Type B pancreatic cell (in vitro differentiated cells): ENCODE measurements at regions not wholly inside any gene's neighbourhood (a gene's known extent, or its start where the extent isn't known, plus 50 kb on each side); places are given as distances from the start of the nearest gene placed in this dataset.

Experiments
- DNase-seq: peaks from one replicate; pipeline ENCODE4 v3.0.0; 2021; ENCODE audit warnings: mixed read lengths; ENCODE audit not compliant: unreplicated experiment; ENCODE audit errors: extremely low spot score
- H3K27ac Mint-ChIP-seq: 2 replicates; pipeline ENCODE4 v1.8.0; 2021; ENCODE audit warnings: mild to moderate bottlenecking, mixed read lengths
- H3K27me3 Mint-ChIP-seq: 2 replicates; pipeline ENCODE4 v1.8.0; 2021; ENCODE audit warnings: mixed read lengths
- H3K36me3 Mint-ChIP-seq: 2 replicates; pipeline ENCODE4 v1.8.0; 2021; ENCODE audit warnings: mixed read lengths
- H3K4me1 Mint-ChIP-seq: one replicate; pipeline ENCODE4 v1.8.0; 2021; ENCODE audit warnings: mixed read lengths; ENCODE audit not compliant: unreplicated experiment
- H3K4me3 Mint-ChIP-seq: 2 replicates; pipeline ENCODE4 v1.8.0; 2021; ENCODE audit warnings: mild to moderate bottlenecking, mixed read lengths
- H3K9me3 Mint-ChIP-seq: 2 replicates; pipeline ENCODE4 v1.8.0; 2021; ENCODE audit warnings: mixed read lengths
- CTCF ChIP-seq: fragments of 200-600 bp; sonication (generic); conservative IDR thresholded peaks from 2 replicates; pipeline ENCODE4 v1.5.0; 2021; ENCODE audit warnings: antibody characterized with exemption, mild to moderate bottlenecking

DNA sequence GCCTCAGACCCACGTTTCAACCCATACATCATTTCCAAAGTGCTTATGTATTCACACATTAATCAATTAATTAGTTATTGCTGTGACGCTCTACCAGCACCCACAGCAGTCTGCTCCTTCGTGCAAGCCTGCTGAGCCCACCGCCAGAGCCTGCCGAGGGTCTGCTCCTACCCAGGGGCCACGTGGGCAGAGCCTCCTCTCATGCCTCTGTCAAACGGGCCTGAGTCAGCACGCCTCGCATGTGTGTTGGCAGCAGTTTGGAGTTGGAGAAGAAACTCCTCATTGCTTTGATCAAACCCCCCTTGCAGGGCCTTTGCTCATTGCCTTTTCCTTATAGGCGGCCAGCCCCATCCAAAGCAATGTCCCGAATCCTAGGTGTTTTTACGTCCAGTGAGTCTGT lies 256.2 kb upstream of the IRX4 start:
- no peaks in the 10 kb centered on the region for H3K9me3 Mint-ChIP-seq
- peaks cover 4% of the 10 kb centered on the region for H3K4me1 Mint-ChIP-seq
- H3K27ac Mint-ChIP-seq: no peak overlapping the region
- no peak overlapping the region for H3K4me3 Mint-ChIP-seq
- no peak for TF ChIP-seq CTCF
- no peaks in the 10 kb centered on the region for H3K36me3 Mint-ChIP-seq
- peaks cover 33% of the 10 kb centered on the region for H3K27me3 Mint-ChIP-seq
- DNase-seq: no peak

DNA sequence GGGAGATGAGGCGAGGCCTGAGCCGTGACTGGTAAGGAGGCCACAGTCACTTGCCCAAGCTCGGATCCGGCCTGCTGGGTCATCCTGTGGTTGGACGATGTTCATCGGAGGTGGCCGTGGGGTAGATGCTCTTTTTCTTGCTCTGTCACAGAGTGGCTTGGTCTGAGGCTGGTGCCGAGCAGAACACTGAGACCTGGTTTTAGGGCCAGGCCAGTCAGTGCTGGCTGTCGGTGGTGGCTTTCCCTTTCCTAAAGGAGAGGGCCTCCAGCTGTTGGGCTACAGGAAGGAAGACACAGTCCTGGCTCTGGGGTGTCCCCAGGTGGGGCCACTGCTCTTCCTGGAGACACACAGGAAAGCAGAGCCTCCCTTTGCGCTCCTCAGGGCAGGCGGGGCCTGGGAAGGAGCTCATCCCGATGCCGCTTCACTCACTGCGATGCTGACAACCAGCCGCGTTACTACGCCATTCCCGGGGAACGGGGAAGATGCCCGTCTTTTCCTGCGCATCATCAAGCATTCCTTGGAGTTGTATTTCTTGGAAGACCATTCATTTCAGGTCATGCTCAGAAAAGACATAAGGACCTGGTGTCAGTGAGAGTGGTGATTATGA lies 254.8 kb upstream of the IRX4 start:
- Mint-ChIP-seq H3K9me3 (no peaks in the 10 kb centered on the region), H3K4me1 (peaks cover 9% of the 10 kb centered on the region), H3K36me3 (no peaks in the 10 kb centered on the region), H3K27me3 (peaks cover 29% of the 10 kb centered on the region), H3K4me3 (no peak overlapping the region), H3K27ac (no peak overlapping the region)
- DNase-seq: no peak
- TF ChIP-seq CTCF: no peak

GRCh38 chr5:2136728-2137333 lies 254.1 kb upstream of the IRX4 start:
- H3K27me3 Mint-ChIP-seq: peaks cover 23% of the 10 kb centered on the region
- H3K4me3 Mint-ChIP-seq: no peak overlapping the region
- H3K27ac Mint-ChIP-seq: no peak overlapping the region
- no peaks in the 10 kb centered on the region for H3K36me3 Mint-ChIP-seq
- no peak for TF ChIP-seq CTCF
- DNase-seq: no peak
- H3K9me3 Mint-ChIP-seq: no peaks in the 10 kb centered on the region
- peaks cover 9% of the 10 kb centered on the region for H3K4me1 Mint-ChIP-seq

DNA sequence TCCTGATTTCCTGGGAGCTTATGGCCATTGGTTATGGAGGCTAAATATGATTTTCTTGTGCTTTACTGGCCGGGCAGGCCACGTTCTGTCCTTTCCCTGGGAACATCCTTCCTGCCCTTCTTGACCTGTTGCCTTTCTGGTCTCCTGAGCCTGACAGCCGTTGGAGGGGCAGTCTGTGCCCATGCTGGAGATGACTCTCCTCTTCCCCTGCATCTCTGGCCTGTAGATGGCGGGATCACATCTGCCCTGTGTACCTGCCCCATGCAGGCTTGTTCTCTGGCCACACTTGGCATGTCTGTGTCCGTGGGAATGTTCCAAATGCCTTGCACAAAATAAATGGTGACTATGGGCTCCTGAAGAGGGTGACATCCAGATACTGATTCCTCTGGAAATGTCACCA lies 253.1 kb upstream of the IRX4 start:
- Mint-ChIP-seq H3K36me3 (no peaks in the 10 kb centered on the region), H3K4me3 (no peak overlapping the region), H3K4me1 (peaks cover 12% of the 10 kb centered on the region), H3K27ac (no peak overlapping the region), H3K27me3 (peaks cover 22% of the 10 kb centered on the region), H3K9me3 (no peaks in the 10 kb centered on the region)
- no peak for TF ChIP-seq CTCF
- no peak for DNase-seq

GRCh38 chr5:2135354-2135753 lies 252.6 kb upstream of the IRX4 start:
- H3K4me1 Mint-ChIP-seq: peaks cover 13% of the 10 kb centered on the region
- H3K27me3 Mint-ChIP-seq: peaks cover 20% of the 10 kb centered on the region
- H3K4me3 Mint-ChIP-seq: no peak overlapping the region
- TF ChIP-seq CTCF: no peak
- no peaks in the 10 kb centered on the region for H3K9me3 Mint-ChIP-seq
- no peak for DNase-seq
- no peaks in the 10 kb centered on the region for H3K36me3 Mint-ChIP-seq
- no peak overlapping the region for H3K27ac Mint-ChIP-seq
